ENCODE measurements at regions not wholly inside any gene's neighbourhood (a gene's known extent, or its start where the extent isn't known, plus 50 kb on each side); places are given as distances from the start of the nearest gene placed in this dataset.

DNA sequence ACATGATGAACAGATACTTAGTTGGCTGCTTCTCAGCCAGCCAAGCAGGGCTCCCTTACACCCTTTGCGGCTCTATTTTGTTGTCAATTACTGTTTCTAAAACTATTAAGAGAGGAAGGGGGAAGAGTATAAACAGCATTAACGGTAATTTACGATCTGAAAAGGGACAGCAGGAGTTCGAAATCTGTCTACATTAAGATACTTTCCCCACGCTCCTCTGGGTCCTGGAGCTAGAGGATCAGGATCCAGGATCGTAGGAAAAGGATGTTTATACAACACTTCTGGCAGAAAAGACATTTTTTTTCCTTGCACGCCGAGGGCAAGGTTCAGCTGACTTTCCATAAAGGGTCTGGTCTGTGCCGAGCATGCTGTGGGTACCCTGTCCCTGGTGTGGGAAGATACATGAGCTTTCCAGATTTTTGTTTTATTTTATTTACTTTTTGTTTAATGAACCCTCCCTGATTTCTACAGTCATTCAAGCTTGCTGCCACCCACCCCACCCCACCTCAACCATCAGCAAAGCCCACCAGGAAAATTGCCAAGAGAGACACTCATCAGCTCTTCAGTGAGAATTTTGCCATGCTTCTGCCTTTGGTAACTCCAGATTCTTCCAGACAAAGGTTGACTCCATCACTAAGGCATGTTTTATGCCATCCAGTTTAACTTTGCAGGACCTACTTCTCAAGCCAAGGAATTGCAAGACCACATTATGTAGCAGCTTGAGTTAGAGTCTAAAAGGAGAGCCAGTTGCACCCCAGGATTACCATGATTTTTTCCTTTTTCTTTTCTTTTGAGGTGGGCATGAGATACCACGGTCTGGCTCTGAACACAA, 188.1 kb downstream of the QDPR start:
- DNase-seq (peak in 2 of 4 donors; percentile 43 to 44), ATAC-seq (no peak)
- Histone ChIP-seq H3K9me3 (no peaks in the 10 kb centered on the region), H3K27me3 (no peaks in the 10 kb centered on the region), H3K4me3 (no peak overlapping the region), H3K4me1 (peaks cover 0 to 10% of the 10 kb centered on the region in 2 donors), H3K27ac (peak overlapping the region in 1 of 2 donors; percentile 7), H3K36me3 (no peaks in the 10 kb centered on the region)
- TF ChIP-seq, protein P1, sequence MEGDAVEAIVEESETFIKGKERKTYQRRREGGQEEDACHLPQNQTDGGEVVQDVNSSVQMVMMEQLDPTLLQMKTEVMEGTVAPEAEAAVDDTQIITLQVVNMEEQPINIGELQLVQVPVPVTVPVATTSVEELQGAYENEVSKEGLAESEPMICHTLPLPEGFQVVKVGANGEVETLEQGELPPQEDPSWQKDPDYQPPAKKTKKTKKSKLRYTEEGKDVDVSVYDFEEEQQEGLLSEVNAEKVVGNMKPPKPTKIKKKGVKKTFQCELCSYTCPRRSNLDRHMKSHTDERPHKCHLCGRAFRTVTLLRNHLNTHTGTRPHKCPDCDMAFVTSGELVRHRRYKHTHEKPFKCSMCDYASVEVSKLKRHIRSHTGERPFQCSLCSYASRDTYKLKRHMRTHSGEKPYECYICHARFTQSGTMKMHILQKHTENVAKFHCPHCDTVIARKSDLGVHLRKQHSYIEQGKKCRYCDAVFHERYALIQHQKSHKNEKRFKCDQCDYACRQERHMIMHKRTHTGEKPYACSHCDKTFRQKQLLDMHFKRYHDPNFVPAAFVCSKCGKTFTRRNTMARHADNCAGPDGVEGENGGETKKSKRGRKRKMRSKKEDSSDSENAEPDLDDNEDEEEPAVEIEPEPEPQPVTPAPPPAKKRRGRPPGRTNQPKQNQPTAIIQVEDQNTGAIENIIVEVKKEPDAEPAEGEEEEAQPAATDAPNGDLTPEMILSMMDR (IDR thresholded peaks at IDR 0.05), result no peak
- intact Hi-C loops (cut with DNase I), result loop anchor here in 1 of 2 donors (10.0 kb wide), 1 partner anchor 1039 kb away; no protein-coding TSS in a partner anchor

DNA sequence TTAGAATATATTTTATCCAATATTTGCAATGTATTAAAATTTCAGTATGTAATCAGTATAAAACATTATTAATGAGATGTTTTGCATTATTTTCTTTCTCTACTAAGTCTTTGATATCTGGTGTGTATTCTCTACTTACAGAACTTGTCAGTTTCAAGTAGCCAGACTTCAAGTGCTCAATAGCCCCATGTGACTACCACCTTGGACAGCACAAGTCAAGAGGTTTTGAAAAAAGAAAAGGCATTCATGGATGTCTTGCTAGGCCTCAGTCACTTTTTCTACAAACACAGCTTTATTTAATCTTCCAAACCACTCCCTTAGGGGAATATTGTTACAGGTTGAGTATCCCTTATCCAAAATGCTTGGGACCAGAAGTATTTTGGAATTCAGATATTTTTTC, 189.4 kb downstream of the QDPR start:
- intact Hi-C loops (cut with DNase I), result loop anchor here in 1 of 2 donors (10.0 kb wide), 1 partner anchor 1038 kb away; no protein-coding TSS in a partner anchor

GRCh38 chr4:17320046-17320445, 191.8 kb downstream of the QDPR start:
- Histone ChIP-seq H3K27ac (no peak overlapping the region), H3K36me3 (no peaks in the 10 kb centered on the region), H3K4me1 (peaks cover 0 to 10% of the 10 kb centered on the region in 2 donors), H3K4me3 (no peak overlapping the region), H3K27me3 (no peaks in the 10 kb centered on the region), H3K9me3 (no peaks in the 10 kb centered on the region)
- intact Hi-C loops (cut with DNase I), result loop anchor here in 1 of 2 donors (10.0 kb wide), 1 partner anchor 1035 kb away; no protein-coding TSS in a partner anchor
- DNase-seq (no peak), ATAC-seq (no peak)
- TF ChIP-seq, protein P1 (IDR thresholded peaks at IDR 0.05), result no peak

More for the DNA sequence above, 189.4 kb downstream of the QDPR start:
- no peaks in the 10 kb centered on the region for H3K36me3 ChIP-seq
- no peak overlapping the region for H3K4me3 ChIP-seq
- TF ChIP-seq, protein P1 (IDR thresholded peaks at IDR 0.05), result no peak
- H3K27ac ChIP-seq, result no peak overlapping the region
- no peaks in the 10 kb centered on the region for H3K9me3 ChIP-seq
- ATAC-seq (peak; percentile 51), DNase-seq (no peak)
- peaks cover 0 to 10% of the 10 kb centered on the region in 2 donors for H3K4me1 ChIP-seq
- no peaks in the 10 kb centered on the region for H3K27me3 ChIP-seq

- no peak for DNase-seq
- H3K4me3 ChIP-seq, result no peak overlapping the region
- no peaks in the 10 kb centered on the region for H3K9me3 ChIP-seq
- no peaks in the 10 kb centered on the region for H3K4me1 ChIP-seq
- intact Hi-C loops (cut with DNase I), result no loop called here
- H3K27me3 ChIP-seq, result no peaks in the 10 kb centered on the region
- TF ChIP-seq, protein P1 (IDR thresholded peaks at IDR 0.05), result no peak
- H3K27ac ChIP-seq, result no peak overlapping the region
- H3K36me3 ChIP-seq, result no peaks in the 10 kb centered on the region
- no peak for ATAC-seq
Observed at GRCh38 chr4:17317526-17317925, 194.4 kb downstream of the QDPR start.

GRCh38 chr4:17316566-17316965, 195.3 kb downstream of the QDPR start:
- Histone ChIP-seq H3K27ac (no peak overlapping the region), H3K9me3 (no peaks in the 10 kb centered on the region), H3K4me1 (no peaks in the 10 kb centered on the region), H3K36me3 (no peaks in the 10 kb centered on the region), H3K4me3 (no peak overlapping the region), H3K27me3 (no peaks in the 10 kb centered on the region)
- ATAC-seq, result no peak
- DNase-seq, result no peak
- TF ChIP-seq, protein P1 (IDR thresholded peaks at IDR 0.05), result no peak
- intact Hi-C loops (cut with DNase I), result no loop called here
